HG03469 (cell line): ENCODE measurements at regions not wholly inside any gene's neighbourhood (a gene's known extent, or its start where the extent isn't known, plus 50 kb on each side); places are given as distances from the start of the nearest gene placed in this dataset.
"Not testable (repeated sequence)": the region's sequence is repeated elsewhere in the genome, so short reads cannot be mapped to it uniquely, and the experiment has no call there.

Experiments used
- ATAC-seq: cut with Tn5 transposase; IDR thresholded peaks from one replicate; pipeline ENCODE4 v1.9.1; 2021; ENCODE audit warnings: mild to moderate bottlenecking, moderate library complexity, moderate number of reproducible peaks; ENCODE audit not compliant: unreplicated experiment

- no peak for ATAC-seq
Measured at GRCh38 chrX:69065451-69065850, 99.8 kb downstream of the PJA1 start.

- no peak for ATAC-seq
Measured at GRCh38 chrX:69063486-69063885, 101.8 kb downstream of the PJA1 start.

- ATAC-seq = no peak
Measured at GRCh38 chrX:69062493-69062892, 102.8 kb downstream of the PJA1 start.

- no peak for ATAC-seq
Measured at GRCh38 chrX:69060631-69061408, 104.4 kb downstream of the PJA1 start.

GRCh38 chrX:69055193-69055592 lies 110.1 kb downstream of the PJA1 start:
- no peak for ATAC-seq

- ATAC-seq = not testable (repeated sequence)
Measured at GRCh38 chrX:69054497-69054896, 110.8 kb downstream of the PJA1 start.

GRCh38 chrX:69051901-69052300 lies 113.4 kb downstream of the PJA1 start:
- no peak for ATAC-seq

- ATAC-seq = no peak
Measured at GRCh38 chrX:69050051-69050765, 115.0 kb downstream of the PJA1 start.

GRCh38 chrX:69046996-69047490 lies 118.2 kb downstream of the PJA1 start:
- ATAC-seq = no peak

GRCh38 chrX:69045616-69046345 lies 119.5 kb downstream of the PJA1 start:
- no peak for ATAC-seq

GRCh38 chrX:69038816-69039215 lies 126.4 kb downstream of the PJA1 start:
- no peak for ATAC-seq

GRCh38 chrX:69038188-69038587 lies 127.1 kb downstream of the PJA1 start:
- no peak for ATAC-seq

- no peak for ATAC-seq
Measured at GRCh38 chrX:69037786-69038185, 127.5 kb downstream of the PJA1 start.

GRCh38 chrX:69036674-69037573 lies 128.3 kb downstream of the PJA1 start:
- ATAC-seq = no peak

- ATAC-seq = no peak
Measured at GRCh38 chrX:69034451-69034850, 130.8 kb downstream of the PJA1 start.

- no peak for ATAC-seq
Measured at GRCh38 chrX:69033936-69034335, 131.3 kb downstream of the PJA1 start.

GRCh38 chrX:69032601-69033000 lies 132.7 kb downstream of the PJA1 start:
- ATAC-seq = no peak

GRCh38 chrX:69031971-69032391 lies 133.3 kb downstream of the PJA1 start:
- no peak for ATAC-seq

- ATAC-seq = no peak
Measured at GRCh38 chrX:69031181-69031580, 134.1 kb downstream of the PJA1 start.

GRCh38 chrX:69029771-69030170 lies 135.5 kb downstream of the PJA1 start:
- no peak for ATAC-seq

- ATAC-seq = no peak
Measured at GRCh38 chrX:69028761-69029120, 136.5 kb downstream of the PJA1 start.
